ENCODE measurements at regions not wholly inside any gene's neighbourhood (a gene's known extent, or its start where the extent isn't known, plus 50 kb on each side); places are given as distances from the start of the nearest gene placed in this dataset.

GRCh38 chr3:8239095-8239494, 262.5 kb upstream of the LMCD1 start:
- TF ChIP-seq EZH2phosphoT487 (IDR thresholded peaks at IDR 0.05; ENCODE audit: insufficient read depth, low read depth): no peak
- TF ChIP-seq EZH2 (IDR thresholded peaks at IDR 0.05; ENCODE audit: insufficient read depth, poor library complexity, severe bottlenecking): no peak

Measured in GM23248 (cell line).